Loucy (cell line): ENCODE measurements at regions not wholly inside any gene's neighbourhood (a gene's known extent, or its start where the extent isn't known, plus 50 kb on each side); places are given as distances from the start of the nearest gene placed in this dataset.

Experiments
- EZH2phosphoT487 ChIP-seq: fragments of 200-600 bp; IDR thresholded peaks from 2 replicates; pipeline ENCODE4 v1.6.1; 2018; ENCODE audit warnings: antibody characterized with exemption, mild to moderate bottlenecking, moderate library complexity, borderline replicate concordance
- TF ChIP-seq, protein P1 (sequence below): fragments of 200-600 bp; sonication (generic); conservative IDR thresholded peaks from 2 replicates; pipeline ENCODE4 v1.5.1; 2014; ENCODE audit warnings: mild to moderate bottlenecking, antibody characterized with exemption, low read length

GRCh38 chr2:136290326-136290725, 172.4 kb upstream of the CXCR4 start:
- TF ChIP-seq EZH2phosphoT487: no peak
- TF ChIP-seq, protein P1, sequence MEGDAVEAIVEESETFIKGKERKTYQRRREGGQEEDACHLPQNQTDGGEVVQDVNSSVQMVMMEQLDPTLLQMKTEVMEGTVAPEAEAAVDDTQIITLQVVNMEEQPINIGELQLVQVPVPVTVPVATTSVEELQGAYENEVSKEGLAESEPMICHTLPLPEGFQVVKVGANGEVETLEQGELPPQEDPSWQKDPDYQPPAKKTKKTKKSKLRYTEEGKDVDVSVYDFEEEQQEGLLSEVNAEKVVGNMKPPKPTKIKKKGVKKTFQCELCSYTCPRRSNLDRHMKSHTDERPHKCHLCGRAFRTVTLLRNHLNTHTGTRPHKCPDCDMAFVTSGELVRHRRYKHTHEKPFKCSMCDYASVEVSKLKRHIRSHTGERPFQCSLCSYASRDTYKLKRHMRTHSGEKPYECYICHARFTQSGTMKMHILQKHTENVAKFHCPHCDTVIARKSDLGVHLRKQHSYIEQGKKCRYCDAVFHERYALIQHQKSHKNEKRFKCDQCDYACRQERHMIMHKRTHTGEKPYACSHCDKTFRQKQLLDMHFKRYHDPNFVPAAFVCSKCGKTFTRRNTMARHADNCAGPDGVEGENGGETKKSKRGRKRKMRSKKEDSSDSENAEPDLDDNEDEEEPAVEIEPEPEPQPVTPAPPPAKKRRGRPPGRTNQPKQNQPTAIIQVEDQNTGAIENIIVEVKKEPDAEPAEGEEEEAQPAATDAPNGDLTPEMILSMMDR: no peak
